Ascending aorta (tissue), 2 donors: ENCODE measurements at regions not wholly inside any gene's neighbourhood (a gene's known extent, or its start where the extent isn't known, plus 50 kb on each side); places are given as distances from the start of the nearest gene placed in this dataset.

Experiments used
- DNase-seq, 2 donors: peaks; one replicate each; pipeline ENCODE4 v3.0.0-alpha.2; 2019; ENCODE audit warnings: low spot score in 2 of 2
- H3K27ac ChIP-seq, 2 donors: fragments of 200-600 bp; sonication (generic); one replicate each; pipeline ENCODE4 v1.5.1; 2016 to 2017; ENCODE audit warnings: mild to moderate bottlenecking in 1 of 2
- H3K27me3 ChIP-seq: fragments of 200-600 bp; sonication (generic); one replicate; pipeline ENCODE4 v1.5.1; 2017
- H3K36me3 ChIP-seq, 2 donors: fragments of 200-600 bp; sonication (generic); one replicate each; pipeline ENCODE4 v1.5.1; 2016
- H3K4me1 ChIP-seq, 2 donors: fragments of 200-600 bp; sonication (generic); one replicate each; pipeline ENCODE4 v1.5.1; 2016 to 2017; ENCODE audit warnings: mild to moderate bottlenecking in 1 of 2
- H3K4me3 ChIP-seq, 2 donors: fragments of 200-600 bp; sonication (generic); one replicate each; pipeline ENCODE4 v1.5.1; 2016 to 2017; ENCODE audit warnings: mild to moderate bottlenecking in 1 of 2
- H3K9me3 ChIP-seq, 2 donors: fragments of 200-600 bp; sonication (generic); one replicate each; pipeline ENCODE4 v1.5.1; 2016
- CTCF ChIP-seq, 3 experiments: fragments of 200-600 bp in 2 of 3; fragments of 450-650 bp in 1 of 3; sonication (generic) in 2 of 3; IDR thresholded peaks; one replicate each; pipeline ENCODE4 v1.5.1; 2016 to 2019; ENCODE audit warnings: antibody characterized with exemption in 3 of 3, mild to moderate bottlenecking in 1 of 3, moderate library complexity in 1 of 3
- intact Hi-C: fragments of 100-400 bp; cut with DNase I; formaldehyde crosslinking; loops from one replicate; pipeline ENCODE4 v1.15.1; 2023

- DNase-seq, result no peak
- H3K9me3 ChIP-seq, result no peaks in the 10 kb centered on the region
- no peak for TF ChIP-seq CTCF (IDR thresholded peaks at IDR 0.05)
- H3K4me1 ChIP-seq, result peaks cover 0 to 4% of the 10 kb centered on the region in 2 donors
- intact Hi-C loops, result no loop called here
- H3K27ac ChIP-seq, result no peak overlapping the region
- H3K36me3 ChIP-seq, result no peaks in the 10 kb centered on the region
- no peak overlapping the region for H3K4me3 ChIP-seq
- H3K27me3 ChIP-seq, result no peaks in the 10 kb centered on the region
Measured at GRCh38 chr6:139611327-139612134, 237.1 kb upstream of the CITED2 start.

GRCh38 chr6:139608466-139609261 lies 234.2 kb upstream of the CITED2 start:
- DNase-seq, result no peak
- Histone ChIP-seq H3K27ac (no peak overlapping the region), H3K9me3 (peaks cover 0 to 5% of the 10 kb centered on the region in 2 donors), H3K27me3 (no peaks in the 10 kb centered on the region), H3K4me3 (no peak overlapping the region), H3K4me1 (peaks cover 0 to 4% of the 10 kb centered on the region in 2 donors), H3K36me3 (no peaks in the 10 kb centered on the region)
- intact Hi-C loops, result loop anchor here (5.0 kb wide), 2 partner anchors 71 to 154 kb away; no protein-coding TSS in a partner anchor
- TF ChIP-seq CTCF (IDR thresholded peaks at IDR 0.05), result no peak

GRCh38 chr6:139605350-139605749 lies 230.9 kb upstream of the CITED2 start:
- peak in 1 of 2 donors; percentile 71 for DNase-seq
- H3K9me3 ChIP-seq, result peaks cover 0 to 5% of the 10 kb centered on the region in 2 donors
- TF ChIP-seq CTCF (IDR thresholded peaks at IDR 0.05), result no peak
- intact Hi-C loops, result loop anchor here (5.0 kb wide), 2 partner anchors 68 to 157 kb away; no protein-coding TSS in a partner anchor
- H3K27ac ChIP-seq, result no peak overlapping the region
- H3K4me3 ChIP-seq, result no peak overlapping the region
- H3K4me1 ChIP-seq, result peaks cover 0 to 4% of the 10 kb centered on the region in 2 donors
- no peaks in the 10 kb centered on the region for H3K27me3 ChIP-seq
- no peaks in the 10 kb centered on the region for H3K36me3 ChIP-seq

- Histone ChIP-seq H3K27me3 (no peaks in the 10 kb centered on the region), H3K4me3 (no peak overlapping the region), H3K27ac (no peak overlapping the region), H3K4me1 (peaks cover 0 to 13% of the 10 kb centered on the region in 2 donors), H3K9me3 (peaks cover 0 to 5% of the 10 kb centered on the region in 2 donors), H3K36me3 (no peaks in the 10 kb centered on the region)
- intact Hi-C loops, result no loop called here
- no peak for TF ChIP-seq CTCF (IDR thresholded peaks at IDR 0.05)
- DNase-seq, result no peak
Measured at GRCh38 chr6:139603581-139603980, 229.1 kb upstream of the CITED2 start.

GRCh38 chr6:139602577-139602976 lies 228.1 kb upstream of the CITED2 start:
- Histone ChIP-seq H3K4me3 (no peak overlapping the region), H3K27ac (no peak overlapping the region), H3K36me3 (no peaks in the 10 kb centered on the region), H3K9me3 (peaks cover 0 to 5% of the 10 kb centered on the region in 2 donors), H3K27me3 (no peaks in the 10 kb centered on the region), H3K4me1 (peaks cover 0 to 15% of the 10 kb centered on the region in 2 donors)
- DNase-seq, result no peak
- no peak for TF ChIP-seq CTCF (IDR thresholded peaks at IDR 0.05)
- intact Hi-C loops, result no loop called here
